Skeletal muscle tissue (tissue), 3 donors: ENCODE measurements at regions not wholly inside any gene's neighbourhood (a gene's known extent, or its start where the extent isn't known, plus 50 kb on each side); places are given as distances from the start of the nearest gene placed in this dataset.

Source experiments
- H3K27ac ChIP-seq: one replicate; pipeline ENCODE4 v1.7.0; 2013; ENCODE audit warnings: mild to moderate bottlenecking, low read depth, low read length, inconsistent platforms
- H3K27me3 ChIP-seq, 3 donors: one replicate each; pipeline ENCODE4 v1.7.0; 2013; ENCODE audit warnings: low read length in 3 of 3; ENCODE audit not compliant: control insufficient read depth in 3 of 3, insufficient read depth in 3 of 3
- H3K36me3 ChIP-seq, 3 donors: one replicate each; pipeline ENCODE4 v1.7.0; 2013; ENCODE audit warnings: low read length in 3 of 3; ENCODE audit not compliant: control insufficient read depth in 3 of 3, insufficient read depth in 3 of 3
- H3K4me1 ChIP-seq, 3 donors: one replicate each; pipeline ENCODE4 v1.7.0; 2013; ENCODE audit warnings: low read length in 3 of 3, mild to moderate bottlenecking in 3 of 3; ENCODE audit not compliant: control insufficient read depth in 3 of 3, insufficient read depth in 3 of 3
- H3K4me3 ChIP-seq, 3 donors: one replicate each; pipeline ENCODE4 v1.7.0; 2013; ENCODE audit warnings: low read length in 3 of 3
- H3K9ac ChIP-seq, 3 donors: one replicate each; pipeline ENCODE4 v1.7.0; 2013; ENCODE audit warnings: low read length in 3 of 3, mild to moderate bottlenecking in 3 of 3, moderate library complexity in 2 of 3, low read depth in 1 of 3
- H3K9me3 ChIP-seq, 3 donors: one replicate each; pipeline ENCODE4 v1.7.0; 2013; ENCODE audit warnings: low read length in 3 of 3; ENCODE audit not compliant: control insufficient read depth in 3 of 3
- donor health status: Osteomylitis.

GRCh38 chr18:23341983-23342382 lies 111.1 kb upstream of the RIOK3 start:
- no peaks in the 10 kb centered on the region for H3K27me3 ChIP-seq
- no peak overlapping the region for H3K27ac ChIP-seq
- no peaks in the 10 kb centered on the region for H3K36me3 ChIP-seq
- no peak overlapping the region for H3K9ac ChIP-seq
- no peaks in the 10 kb centered on the region for H3K4me1 ChIP-seq
- no peak overlapping the region for H3K4me3 ChIP-seq
- no peaks in the 10 kb centered on the region for H3K9me3 ChIP-seq

GRCh38 chr18:23342506-23342905 lies 110.6 kb upstream of the RIOK3 start:
- Histone ChIP-seq H3K9me3 (no peaks in the 10 kb centered on the region), H3K27ac (no peak overlapping the region), H3K4me1 (no peaks in the 10 kb centered on the region), H3K27me3 (no peaks in the 10 kb centered on the region), H3K4me3 (no peak overlapping the region), H3K9ac (no peak overlapping the region), H3K36me3 (no peaks in the 10 kb centered on the region)

- no peaks in the 10 kb centered on the region for H3K27me3 ChIP-seq
Measured at GRCh38 chr18:23350188-23350587, 102.9 kb upstream of the RIOK3 start.

GRCh38 chr18:23351521-23351920 lies 101.6 kb upstream of the RIOK3 start:
- Histone ChIP-seq H3K27me3 (no peaks in the 10 kb centered on the region), H3K4me1 (peaks cover 4 to 7% (median 6%) of the 10 kb centered on the region in 3 donors), H3K9ac (no peak overlapping the region), H3K4me3 (no peak overlapping the region), H3K27ac (no peak overlapping the region), H3K9me3 (no peaks in the 10 kb centered on the region), H3K36me3 (peaks cover 0 to 3% (median 2%) of the 10 kb centered on the region in 3 donors)

More at GRCh38 chr18:23350188-23350587, 102.9 kb upstream of the RIOK3 start:
- Histone ChIP-seq H3K27ac (no peak overlapping the region), H3K4me3 (no peak overlapping the region), H3K4me1 (no peaks in the 10 kb centered on the region), H3K9ac (no peak overlapping the region), H3K36me3 (peaks cover 0 to 3% (median 2%) of the 10 kb centered on the region in 3 donors), H3K9me3 (no peaks in the 10 kb centered on the region)

- no peak overlapping the region for H3K9ac ChIP-seq
- H3K9me3 ChIP-seq = no peaks in the 10 kb centered on the region
- H3K4me1 ChIP-seq = peaks cover 7 to 9% (median 7%) of the 10 kb centered on the region in 3 donors
- H3K27ac ChIP-seq = no peak overlapping the region
- H3K36me3 ChIP-seq = peaks cover 0 to 3% (median 2%) of the 10 kb centered on the region in 3 donors
- H3K27me3 ChIP-seq = no peaks in the 10 kb centered on the region
- no peak overlapping the region for H3K4me3 ChIP-seq
Measured at GRCh38 chr18:23352042-23352441, 101.0 kb upstream of the RIOK3 start.

- Histone ChIP-seq H3K4me1 (peaks cover 10 to 15% (median 14%) of the 10 kb centered on the region in 3 donors), H3K27me3 (no peaks in the 10 kb centered on the region), H3K9ac (no peak overlapping the region), H3K36me3 (peaks cover 0 to 3% (median 2%) of the 10 kb centered on the region in 3 donors), H3K4me3 (no peak overlapping the region), H3K9me3 (no peaks in the 10 kb centered on the region), H3K27ac (no peak overlapping the region)
Measured at GRCh38 chr18:23353459-23353858, 99.6 kb upstream of the RIOK3 start.

- Histone ChIP-seq H3K4me1 (peaks cover 15 to 20% (median 17%) of the 10 kb centered on the region in 3 donors), H3K36me3 (peaks cover 0 to 3% (median 2%) of the 10 kb centered on the region in 3 donors), H3K9me3 (no peaks in the 10 kb centered on the region), H3K9ac (no peak overlapping the region), H3K27ac (no peak overlapping the region), H3K4me3 (no peak overlapping the region), H3K27me3 (no peaks in the 10 kb centered on the region)
Measured at GRCh38 chr18:23354625-23355024, 98.5 kb upstream of the RIOK3 start.

- no peak overlapping the region for H3K9ac ChIP-seq
- H3K9me3 ChIP-seq = no peaks in the 10 kb centered on the region
- no peaks in the 10 kb centered on the region for H3K27me3 ChIP-seq
- no peak overlapping the region for H3K4me3 ChIP-seq
- peaks cover 15 to 20% (median 17%) of the 10 kb centered on the region in 3 donors for H3K4me1 ChIP-seq
- no peak overlapping the region for H3K27ac ChIP-seq
- H3K36me3 ChIP-seq = peaks cover 0 to 3% (median 2%) of the 10 kb centered on the region in 3 donors
Measured at GRCh38 chr18:23355206-23355605, 97.9 kb upstream of the RIOK3 start.

- Histone ChIP-seq H3K27me3 (no peaks in the 10 kb centered on the region), H3K36me3 (peaks cover 0 to 3% (median 2%) of the 10 kb centered on the region in 3 donors), H3K9me3 (no peaks in the 10 kb centered on the region), H3K4me3 (no peak overlapping the region), H3K9ac (no peak overlapping the region), H3K27ac (peak overlapping the region; percentile 45), H3K4me1 (peaks cover 15 to 20% (median 17%) of the 10 kb centered on the region in 3 donors)
Measured at GRCh38 chr18:23356424-23356823, 96.7 kb upstream of the RIOK3 start.

GRCh38 chr18:23356915-23357601 lies 96.0 kb upstream of the RIOK3 start:
- Histone ChIP-seq H3K27me3 (no peaks in the 10 kb centered on the region), H3K4me3 (no peak overlapping the region), H3K36me3 (no peaks in the 10 kb centered on the region), H3K9ac (no peak overlapping the region), H3K9me3 (no peaks in the 10 kb centered on the region), H3K27ac (peak overlapping the region; percentile 45), H3K4me1 (peaks cover 15 to 20% (median 17%) of the 10 kb centered on the region in 3 donors)
